Fibroblast of skin of right biceps (primary cell): ENCODE measurements at regions not wholly inside any gene's neighbourhood (a gene's known extent, or its start where the extent isn't known, plus 50 kb on each side); places are given as distances from the start of the nearest gene placed in this dataset.
A peak's percentile ranks its signal among the peaks of the same experiment; 100 is the strongest.
"Not testable (repeated sequence)": the region's sequence is repeated elsewhere in the genome, so short reads cannot be mapped to it uniquely, and the experiment has no call there.

Source experiments
- DNase-seq: peaks from one replicate; pipeline ENCODE4 v3.0.0-alpha.2; 2013

DNA sequence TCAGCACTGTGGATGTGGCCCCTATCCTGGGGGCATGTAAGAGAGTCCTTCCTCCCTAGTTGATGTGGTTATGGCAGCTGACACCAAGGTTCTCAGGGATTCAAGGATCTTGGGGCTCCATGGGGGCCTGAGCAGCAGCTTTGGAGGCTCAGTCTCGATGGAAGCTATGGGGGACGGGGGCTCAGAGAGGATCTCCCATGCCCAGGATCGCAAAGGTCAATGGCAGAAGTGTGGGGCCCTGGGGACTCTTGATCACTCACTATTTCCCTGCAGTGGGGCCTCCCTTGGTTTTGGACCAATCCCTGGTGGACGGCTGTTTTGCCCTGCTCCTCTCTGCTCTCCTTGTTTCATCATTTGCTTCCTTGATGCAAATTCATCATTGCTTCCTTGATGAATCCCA lies 885.9 kb downstream of the CDH8 start:
- no peak for DNase-seq

DNA sequence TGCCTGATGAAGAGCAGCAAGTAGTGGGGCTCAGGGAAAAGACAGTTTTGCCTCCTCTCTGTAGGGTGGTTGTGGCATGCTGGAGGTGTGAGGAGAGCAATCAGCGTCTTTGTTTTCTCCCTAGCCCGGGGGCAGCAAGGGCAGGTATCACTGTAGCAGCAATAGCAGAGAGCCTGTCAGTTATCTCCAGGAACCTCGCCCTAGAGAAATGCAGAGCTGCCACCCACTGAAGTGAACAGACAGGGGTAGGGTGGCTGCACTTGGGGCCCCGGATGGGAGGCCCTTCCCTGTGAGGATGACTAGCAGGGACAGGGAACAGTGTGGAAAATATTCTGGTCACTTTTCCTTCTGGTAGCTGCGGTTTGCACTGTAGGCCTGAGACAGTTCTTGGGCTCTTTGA lies 886.5 kb downstream of the CDH8 start:
- no peak for DNase-seq

DNA sequence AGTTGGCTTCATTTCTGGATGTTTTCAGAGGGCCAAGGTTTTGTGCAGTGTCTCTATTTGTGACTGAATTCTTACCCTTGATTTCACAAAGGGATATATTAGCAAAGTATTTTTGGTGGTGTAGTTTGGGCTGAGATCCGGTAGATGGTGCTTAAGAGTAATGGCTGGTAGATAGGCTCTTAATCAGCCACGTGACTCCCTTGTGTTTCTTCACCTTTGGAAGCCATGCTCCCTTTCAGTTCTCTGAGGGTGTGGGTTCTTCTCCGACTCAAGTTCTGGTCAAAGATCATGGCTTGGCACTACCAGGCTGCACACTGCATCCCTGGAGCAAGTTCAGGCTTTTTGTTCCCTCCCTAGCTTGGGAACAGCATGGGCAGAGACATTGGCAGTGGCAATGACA lies 887.3 kb downstream of the CDH8 start:
- DNase-seq = no peak

DNA sequence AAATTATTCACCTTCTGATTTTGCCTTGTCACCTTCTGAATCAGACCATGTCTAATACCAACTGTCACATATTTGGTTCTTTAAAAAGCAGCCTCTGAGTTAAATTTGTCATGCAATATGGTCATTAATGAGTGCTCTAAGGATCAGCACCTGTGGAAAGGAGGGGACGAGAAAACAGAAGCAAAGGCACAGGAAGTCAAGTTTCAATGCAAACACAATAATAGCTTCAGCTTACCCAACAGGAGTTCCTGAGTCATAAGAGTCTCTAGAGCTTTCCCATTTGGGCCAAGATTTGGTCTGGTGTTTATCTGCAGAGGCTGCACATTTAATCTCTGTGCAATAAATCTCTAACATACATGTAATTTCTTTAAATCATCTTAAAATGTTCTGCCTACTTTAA lies 889.8 kb downstream of the CDH8 start:
- DNase-seq = no peak

DNA sequence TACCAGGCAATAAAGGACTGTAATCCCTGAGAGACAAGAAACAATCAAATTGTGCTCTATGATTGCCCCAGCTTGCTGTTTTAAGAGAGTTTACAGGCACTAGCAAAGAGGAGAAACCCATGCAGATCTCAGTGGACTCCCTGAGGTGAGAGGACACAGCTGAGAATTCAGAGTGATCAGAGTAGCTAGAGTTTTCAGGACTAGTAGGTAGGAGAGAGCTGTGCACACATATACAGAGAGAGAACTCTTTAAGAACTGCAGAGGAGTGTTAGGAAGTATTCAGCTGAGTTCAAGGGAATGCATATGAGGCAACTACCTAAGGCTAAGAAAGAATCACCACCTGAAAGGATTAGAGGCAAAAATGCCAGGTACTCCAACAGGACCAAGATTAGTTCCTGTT lies 904.8 kb downstream of the CDH8 start:
- DNase-seq = no peak

DNA sequence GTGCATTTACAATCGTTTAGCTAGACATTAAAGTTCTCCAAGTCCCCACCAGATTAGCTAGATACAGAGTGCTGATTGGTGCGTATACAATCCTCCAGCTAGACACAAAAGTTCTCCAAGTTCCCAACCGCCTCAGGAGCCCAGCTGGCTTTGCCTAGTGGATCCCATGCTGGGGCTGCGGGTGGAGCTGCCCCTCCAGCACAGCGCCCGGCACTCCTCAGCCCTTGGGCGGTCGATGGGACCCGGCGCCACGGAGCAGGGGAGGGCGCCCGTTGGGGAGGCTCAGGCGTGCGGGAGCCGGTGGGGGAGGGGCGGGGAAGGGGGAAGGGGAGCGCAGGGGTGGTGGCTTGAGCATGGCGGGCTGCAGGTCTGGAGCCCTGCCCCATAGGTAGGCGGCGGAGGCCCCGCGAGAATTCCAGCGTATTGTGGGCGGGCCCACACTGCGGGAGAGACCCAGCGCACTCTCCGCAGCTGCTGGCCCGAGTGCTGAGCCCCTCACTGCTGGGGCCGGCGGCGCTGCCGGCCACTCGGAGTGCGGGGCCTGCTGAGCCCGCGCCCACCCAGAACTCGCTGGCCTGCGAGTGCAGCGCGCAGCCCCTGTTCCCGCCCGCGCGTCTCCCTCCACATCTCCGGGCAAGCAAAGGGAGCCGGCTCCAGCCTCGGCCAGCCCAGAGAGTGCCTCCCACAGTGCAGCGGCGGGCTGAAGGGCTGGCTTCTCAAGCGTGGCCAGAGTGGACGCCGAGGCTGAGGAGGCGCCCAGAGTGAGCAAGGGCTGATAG lies 907.5 kb downstream of the CDH8 start:
- DNase-seq = no peak

DNA sequence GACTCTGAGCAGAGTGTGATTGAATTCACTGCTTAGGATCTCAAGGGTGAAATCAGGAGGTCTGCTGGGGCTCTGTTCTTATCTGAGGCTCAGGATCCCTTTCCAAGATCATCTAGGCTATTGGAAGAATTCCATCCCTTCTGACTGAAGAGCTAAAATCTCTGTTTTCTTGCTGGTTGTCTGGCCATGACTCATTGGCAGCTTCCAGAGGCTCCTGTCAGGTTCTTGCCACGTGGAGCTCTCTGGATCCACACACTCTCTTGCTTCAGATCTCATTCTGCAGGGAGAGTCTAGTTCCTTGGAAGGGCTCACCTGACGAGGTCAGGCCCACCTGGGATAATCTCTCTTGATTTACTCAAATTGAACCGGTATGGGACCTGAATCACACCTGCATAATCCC lies 930.7 kb downstream of the CDH8 start:
- peak; percentile 0 for DNase-seq

DNA sequence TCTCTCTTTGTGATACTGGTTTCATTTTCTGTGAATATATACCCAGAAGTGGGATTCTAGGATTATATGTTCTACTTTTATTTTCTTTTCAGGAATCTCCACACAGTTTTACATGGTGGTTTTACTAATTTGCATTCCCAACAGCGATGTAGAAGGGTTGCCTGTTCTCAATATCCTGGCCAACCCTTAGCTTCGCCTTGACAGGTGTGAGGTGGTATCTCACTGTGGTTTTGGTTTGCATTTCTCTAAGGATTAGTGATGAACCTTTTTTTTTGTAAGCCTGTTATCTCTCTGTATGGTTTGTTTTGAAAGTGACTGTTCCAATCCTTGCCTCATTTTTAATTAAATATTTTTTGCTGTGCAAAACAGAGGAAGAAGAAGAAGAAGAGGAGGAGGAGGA lies 937.7 kb downstream of the CDH8 start:
- DNase-seq = no peak

DNA sequence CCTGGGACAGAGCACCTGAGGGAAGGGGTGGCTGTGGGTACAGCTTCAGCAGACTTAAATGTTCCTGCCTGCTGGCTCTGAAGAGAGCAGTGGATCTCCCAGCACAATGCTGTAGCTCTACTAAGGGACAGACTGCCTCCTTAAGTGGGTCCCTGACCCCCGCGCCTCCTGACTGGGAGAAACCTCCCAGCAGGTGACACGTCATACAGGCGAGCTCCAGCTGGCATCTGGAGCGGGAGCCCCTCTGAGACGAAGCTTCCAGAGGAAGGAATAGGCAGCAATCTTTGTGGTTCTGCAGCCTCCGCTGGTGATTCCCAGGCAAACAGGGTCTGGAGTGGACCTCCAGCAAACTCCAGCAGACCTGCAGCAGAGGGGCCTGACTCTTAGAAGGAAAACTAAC lies 944.9 kb downstream of the CDH8 start:
- not testable (repeated sequence) for DNase-seq

DNA sequence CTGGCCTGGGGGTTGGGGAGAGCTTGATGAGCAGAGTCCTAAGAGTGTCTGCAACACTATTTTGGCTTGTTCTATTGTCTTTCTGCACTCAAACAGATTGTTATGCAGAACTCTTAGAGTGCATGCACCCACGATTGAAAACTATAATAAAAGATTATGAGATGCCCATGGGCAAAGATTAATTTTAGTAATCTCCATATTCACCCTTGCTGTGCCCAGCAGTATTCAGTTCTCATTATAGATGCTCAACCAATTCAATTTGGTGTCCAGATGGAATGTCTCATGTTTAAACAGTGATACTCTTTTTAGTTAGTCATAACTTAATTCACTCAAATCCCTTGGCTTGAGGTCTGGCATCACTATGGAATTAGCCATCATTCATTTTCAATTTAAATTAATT lies 952.5 kb downstream of the CDH8 start:
- DNase-seq = no peak

DNA sequence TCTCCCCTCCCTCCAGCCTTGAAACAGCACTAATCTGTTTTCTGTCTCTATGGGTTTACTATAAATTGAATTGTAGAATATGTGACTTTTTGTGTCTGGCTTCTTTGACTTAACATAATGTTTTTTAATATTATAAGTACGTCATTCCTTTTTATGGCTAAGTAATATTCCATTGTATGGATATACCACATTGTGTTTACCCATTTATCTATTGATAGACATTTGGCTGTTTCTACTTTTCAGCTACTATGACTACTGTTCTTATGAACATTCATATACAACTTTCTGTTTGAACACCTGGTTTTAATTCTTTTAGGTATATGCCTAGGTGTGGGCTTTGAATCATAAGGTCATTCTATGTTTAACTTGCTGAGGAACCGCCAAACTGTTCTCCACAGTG lies 961.9 kb downstream of the CDH8 start:
- DNase-seq = no peak

DNA sequence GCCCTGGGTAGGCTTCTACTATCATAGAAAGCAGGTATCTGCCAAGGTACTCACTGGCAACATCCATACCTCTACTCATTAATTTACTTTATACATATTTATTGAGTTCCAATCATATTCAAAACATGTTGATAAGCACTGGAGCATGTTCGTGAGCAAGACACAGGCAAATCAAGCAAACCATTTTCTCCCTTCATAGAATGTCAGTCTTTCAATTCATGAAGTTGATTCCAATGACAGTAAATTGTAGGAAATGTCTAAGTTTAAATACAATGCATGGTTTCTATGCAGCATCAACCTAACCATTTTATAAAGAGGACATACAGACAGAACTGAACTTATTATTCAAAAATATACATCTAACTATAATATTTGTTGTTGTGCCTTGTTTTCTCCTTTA lies 978.6 kb downstream of the CDH8 start:
- no peak for DNase-seq

DNA sequence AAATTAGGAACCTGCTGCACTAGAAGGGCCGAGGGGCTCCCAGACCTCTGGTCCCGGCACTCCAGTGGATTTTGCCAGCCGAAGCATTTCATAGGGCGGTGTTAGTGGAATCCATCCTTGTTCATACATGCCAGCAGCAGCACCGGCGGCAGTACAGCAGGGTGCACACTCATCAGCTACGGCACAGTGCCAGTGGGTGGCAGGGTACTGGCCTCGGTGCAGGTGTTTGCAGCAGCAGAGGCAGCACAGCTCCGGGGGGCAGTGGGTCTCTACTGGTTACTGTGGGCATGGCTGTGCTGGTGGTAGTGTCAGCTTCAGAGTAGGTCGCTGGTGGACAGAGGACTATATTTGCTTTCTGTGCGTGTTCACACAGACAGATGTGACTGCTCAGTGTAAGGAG lies 985.7 kb downstream of the CDH8 start:
- DNase-seq = no peak

DNA sequence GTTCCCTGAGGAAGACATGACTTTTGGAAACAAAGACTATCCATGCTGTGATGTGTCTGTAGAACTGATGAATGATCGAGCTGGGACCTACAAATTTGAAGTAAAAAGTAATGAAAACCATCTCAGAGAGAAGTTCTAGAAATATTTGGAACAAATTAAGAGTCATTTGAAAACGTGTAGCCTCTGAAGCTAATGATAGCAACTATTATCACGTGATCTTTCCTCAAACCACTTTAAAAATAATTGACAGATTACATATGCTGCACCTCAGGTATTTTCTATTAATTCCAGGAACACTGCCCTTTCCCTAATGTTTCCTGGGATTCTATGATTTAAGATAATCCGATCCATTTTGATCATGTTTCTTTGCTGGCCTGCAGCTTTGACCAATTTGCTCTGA lies 990.3 kb downstream of the CDH8 start:
- no peak for DNase-seq

DNA sequence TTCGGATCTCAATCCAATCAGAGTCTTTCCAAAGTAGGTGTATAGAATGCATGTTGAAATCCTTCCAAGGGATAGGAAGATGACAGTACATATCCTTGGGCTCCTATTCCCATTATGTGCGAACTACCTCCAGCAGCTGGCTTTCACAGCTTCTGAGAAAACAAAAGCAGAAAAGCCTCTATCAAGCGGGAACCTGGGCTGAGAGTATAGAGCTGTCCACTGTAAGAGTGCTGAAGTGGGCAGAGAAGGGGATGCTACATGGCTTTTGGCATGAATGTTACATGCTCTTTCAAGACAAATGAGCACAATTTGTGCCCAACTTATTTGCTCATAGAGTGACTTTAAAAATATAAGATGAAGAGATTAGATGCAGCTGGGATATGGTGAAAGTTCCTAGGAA lies 993.5 kb downstream of the CDH8 start:
- DNase-seq = peak; percentile 7

DNA sequence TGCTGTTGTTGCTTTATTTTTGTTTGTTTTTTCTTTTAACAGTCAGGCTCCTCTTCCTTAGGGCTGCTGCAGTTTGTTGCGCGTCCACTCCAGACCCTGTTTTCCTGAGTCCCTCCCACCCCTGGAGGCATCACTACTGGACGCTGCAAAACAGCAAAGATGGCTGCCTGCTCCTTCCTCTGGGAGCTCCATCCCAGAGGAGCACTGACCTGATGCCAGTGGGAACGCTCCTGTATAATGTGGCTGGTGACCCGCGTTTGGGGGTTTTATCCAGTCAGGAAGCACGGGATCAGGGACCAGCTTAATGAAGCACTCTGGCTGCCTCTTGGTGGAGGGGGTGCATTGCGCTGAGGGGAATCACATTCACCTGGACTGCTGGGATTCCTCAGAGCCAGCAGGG lies 1005.6 kb downstream of the CDH8 start:
- no peak for DNase-seq

DNA sequence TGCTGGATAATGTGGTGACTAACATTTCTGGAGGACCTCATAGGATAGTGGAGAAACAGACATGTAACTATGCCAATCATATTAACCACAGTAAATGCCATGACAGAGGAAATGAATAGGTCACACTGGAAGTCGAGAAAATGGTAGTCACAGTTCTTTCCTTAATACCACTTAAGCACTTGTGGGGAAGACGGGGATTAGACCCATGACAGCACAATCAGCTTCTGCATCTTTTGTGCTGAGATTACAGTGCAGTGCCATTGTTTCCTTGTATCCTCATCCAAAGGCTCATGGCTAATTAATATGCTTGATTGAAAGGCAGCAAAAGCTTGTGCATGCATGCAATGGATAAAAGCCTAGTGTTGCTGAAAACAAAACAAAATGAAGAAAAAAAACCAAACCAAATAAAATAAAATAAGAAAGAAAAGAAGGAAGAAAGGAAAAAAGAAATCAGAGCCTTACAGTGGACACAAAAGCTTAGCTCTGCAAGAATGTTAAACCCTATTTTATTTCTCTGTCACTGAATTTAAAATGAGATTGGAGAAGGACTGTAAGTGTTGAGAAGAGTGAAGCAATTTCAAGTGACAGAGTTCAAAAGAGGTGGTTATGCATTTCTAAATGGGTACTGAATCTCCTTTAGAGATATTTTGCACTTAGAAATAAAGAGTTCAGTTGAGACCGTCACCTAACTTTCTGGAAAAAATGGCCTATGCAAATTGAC lies 1011.9 kb downstream of the CDH8 start:
- no peak for DNase-seq

DNA sequence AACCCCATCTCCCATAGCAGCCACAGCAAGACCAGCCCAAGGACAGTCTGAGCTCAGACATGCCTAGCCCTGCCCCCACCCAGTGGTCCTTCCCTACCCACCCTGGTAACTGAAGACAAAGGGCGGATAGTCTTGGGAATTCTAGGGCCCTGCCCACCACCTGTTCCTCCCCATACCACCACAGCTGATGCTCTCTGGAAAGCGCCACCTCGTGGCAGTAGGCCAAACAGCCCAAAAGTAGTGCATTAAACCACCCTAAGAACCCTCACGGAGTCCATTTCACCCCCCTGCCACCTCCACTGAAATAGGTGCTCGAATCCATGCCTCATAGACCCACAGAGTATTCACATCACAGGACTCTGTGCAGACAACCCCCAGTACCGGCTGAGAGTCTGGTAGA lies 1021.4 kb downstream of the CDH8 start:
- DNase-seq = no peak

DNA sequence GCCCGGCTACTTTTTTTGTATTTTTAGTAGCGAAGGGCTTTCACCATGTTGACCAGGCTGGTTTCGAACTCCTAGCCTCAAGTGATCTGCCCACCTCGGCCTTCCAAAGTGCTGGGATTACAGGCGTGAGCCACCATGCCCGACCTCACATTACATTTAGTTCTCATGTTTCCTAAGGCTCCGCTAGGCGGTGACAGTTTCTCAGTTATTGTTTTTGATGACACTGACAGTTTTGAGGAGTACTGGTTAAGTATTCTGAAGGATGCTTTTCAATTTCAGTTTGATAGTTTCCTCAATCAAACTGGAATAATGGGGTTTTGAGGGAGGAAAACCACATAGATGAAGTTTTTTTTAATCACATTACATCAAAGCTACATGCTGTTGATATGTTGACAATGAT lies 1028.5 kb downstream of the CDH8 start:
- DNase-seq = no peak

DNA sequence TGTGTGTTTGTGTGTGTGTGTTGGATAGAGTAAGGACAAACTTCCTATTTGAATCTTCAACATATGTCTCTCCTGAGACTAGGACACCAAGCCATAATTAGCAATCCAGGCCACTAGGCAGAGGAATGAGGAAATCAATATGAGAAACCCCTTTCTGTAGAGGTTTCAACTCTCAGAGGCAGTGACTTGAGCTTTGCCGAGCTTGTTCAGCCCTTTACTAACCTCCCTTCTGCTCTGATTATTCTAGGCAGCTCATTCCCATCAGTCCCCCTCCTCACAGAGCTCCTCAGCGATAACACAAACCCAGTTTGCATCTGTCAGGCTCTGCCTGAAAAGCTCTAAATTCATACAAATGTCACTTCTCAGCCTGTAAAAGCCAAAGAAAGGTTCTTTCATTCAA lies 1030.3 kb downstream of the CDH8 start:
- DNase-seq = no peak

DNA sequence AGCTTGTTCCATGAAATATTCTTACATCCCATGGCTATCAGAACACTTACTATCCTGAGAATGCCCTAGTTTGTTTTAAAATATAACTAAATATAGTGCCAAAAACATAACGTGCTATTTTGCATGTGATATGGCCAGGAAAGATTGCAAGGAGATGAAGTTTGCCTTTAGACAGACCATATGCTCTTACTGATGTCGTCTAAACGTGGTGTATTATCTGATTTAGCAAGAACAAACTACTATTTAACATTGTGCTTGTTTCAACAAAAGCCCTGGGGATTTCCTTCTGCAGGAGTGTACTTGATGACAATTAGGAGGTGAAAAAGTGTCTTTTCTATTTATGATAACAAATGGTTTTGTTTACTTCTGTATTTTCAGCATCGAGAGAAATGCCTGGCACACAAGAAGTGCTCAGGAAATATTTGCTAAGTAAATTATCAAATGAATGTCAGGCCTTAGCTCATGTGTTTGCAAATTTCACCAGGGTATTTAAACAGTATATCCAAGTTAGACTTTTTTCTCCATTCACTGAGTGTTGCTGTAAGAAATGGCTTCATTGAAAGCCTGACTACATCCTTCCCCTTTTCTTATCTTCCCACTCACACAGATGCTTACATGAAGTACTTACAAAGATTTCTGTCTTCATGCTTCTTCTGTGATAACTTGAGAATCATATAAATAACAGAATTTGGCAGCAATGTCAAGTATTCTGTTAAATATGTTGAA lies 1033.6 kb downstream of the CDH8 start:
- no peak for DNase-seq

DNA sequence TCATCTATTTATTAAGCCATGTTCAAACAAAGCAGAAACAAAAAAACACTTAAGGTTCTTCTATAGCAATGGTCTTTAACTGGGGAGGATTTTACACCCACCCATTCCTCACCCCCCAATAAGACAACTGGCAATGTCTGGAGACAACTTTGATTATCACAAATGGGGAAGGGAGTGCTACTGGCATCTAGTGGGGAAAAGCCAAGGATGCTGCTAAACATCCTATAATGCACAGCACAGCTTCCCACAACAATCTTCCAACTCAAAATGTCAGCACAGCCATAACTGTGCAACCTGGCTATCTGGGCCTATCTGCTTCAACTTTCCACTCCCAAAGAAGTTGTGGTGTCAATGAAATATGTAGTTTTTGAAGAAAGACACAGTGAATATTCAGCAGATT lies 1044.4 kb downstream of the CDH8 start:
- DNase-seq = no peak

DNA sequence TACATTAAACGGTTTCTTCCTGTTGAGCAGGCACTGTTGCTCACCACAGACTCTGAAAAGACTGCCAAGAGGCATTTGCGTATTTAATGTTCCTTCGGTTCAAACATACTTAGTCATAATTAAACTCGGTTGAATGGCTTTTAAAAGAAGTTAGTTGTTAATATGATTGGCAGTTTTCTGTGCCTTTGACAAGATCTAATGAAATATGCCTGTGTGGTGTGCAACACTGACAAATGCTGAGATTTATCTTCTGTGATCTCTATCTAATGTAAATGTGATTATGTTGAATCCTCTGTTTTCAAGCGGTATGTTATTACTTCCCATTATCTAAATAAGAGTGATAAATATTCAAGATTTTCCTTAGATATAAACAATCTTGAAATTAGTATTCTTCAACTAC lies 1046.6 kb downstream of the CDH8 start:
- no peak for DNase-seq

DNA sequence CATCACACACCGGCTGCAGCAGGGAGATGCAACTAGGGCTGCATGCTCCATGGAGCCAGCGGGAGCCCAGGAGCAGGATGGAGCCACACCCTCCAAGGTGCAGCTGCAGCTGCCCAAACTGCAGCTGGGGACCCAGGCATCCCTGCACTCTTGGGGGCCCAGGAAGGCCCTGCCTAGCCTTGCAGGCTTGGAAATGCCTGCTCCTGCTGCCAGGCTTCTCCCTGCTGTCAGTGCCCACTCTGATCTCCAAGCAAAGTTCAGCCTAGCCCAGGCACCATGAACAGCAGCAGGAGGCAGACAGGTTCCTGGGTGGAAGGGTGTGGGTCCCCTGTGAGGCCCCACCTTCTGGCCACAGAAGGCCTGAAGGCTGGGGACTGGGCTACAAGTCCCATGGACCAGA lies 1057.1 kb downstream of the CDH8 start:
- no peak for DNase-seq
